ENCODE measurements at regions not wholly inside any gene's neighbourhood (a gene's known extent, or its start where the extent isn't known, plus 50 kb on each side); places are given as distances from the start of the nearest gene placed in this dataset.

DNA sequence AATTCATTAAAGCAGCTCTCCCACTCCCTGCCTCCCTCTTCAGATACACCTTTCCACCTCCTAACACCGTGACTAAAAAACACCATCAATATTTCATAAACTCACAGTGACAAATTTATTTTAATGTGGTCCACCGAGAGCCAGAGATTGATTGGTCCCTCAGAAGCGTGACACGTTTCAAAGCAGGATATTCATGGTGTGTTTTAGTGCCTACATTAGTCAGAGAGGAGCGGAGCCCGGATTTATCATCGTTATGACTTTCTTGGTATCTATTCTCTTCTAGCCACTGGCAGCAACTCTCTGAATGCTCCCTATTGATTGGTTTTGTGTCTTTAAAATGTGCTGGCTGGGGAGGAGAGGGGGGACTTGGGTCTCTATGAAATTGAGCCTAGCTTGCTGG lies 265.3 kb downstream of the DHX35 start:
- TF ChIP-seq, protein P1, sequence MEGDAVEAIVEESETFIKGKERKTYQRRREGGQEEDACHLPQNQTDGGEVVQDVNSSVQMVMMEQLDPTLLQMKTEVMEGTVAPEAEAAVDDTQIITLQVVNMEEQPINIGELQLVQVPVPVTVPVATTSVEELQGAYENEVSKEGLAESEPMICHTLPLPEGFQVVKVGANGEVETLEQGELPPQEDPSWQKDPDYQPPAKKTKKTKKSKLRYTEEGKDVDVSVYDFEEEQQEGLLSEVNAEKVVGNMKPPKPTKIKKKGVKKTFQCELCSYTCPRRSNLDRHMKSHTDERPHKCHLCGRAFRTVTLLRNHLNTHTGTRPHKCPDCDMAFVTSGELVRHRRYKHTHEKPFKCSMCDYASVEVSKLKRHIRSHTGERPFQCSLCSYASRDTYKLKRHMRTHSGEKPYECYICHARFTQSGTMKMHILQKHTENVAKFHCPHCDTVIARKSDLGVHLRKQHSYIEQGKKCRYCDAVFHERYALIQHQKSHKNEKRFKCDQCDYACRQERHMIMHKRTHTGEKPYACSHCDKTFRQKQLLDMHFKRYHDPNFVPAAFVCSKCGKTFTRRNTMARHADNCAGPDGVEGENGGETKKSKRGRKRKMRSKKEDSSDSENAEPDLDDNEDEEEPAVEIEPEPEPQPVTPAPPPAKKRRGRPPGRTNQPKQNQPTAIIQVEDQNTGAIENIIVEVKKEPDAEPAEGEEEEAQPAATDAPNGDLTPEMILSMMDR (IDR thresholded peaks at IDR 0.05): no peak
- TF ChIP-seq POLR2A (IDR thresholded peaks at IDR 0.05): no peak
